ENCODE measurements at regions not wholly inside any gene's neighbourhood (a gene's known extent, or its start where the extent isn't known, plus 50 kb on each side); places are given as distances from the start of the nearest gene placed in this dataset.
"Not testable (repeated sequence)": the region's sequence is repeated elsewhere in the genome, so short reads cannot be mapped to it uniquely, and the experiment has no call there.

- no peaks in the 10 kb centered on the region for H3K9me3 Mint-ChIP-seq (ENCODE audit: low read depth)
- H3K27me3 Mint-ChIP-seq, result peaks cover 4% of the 10 kb centered on the region
- no peaks in the 10 kb centered on the region for H3K36me3 Mint-ChIP-seq
- no peak overlapping the region for H3K27ac Mint-ChIP-seq
- DNase-seq, result no peak
- no peak overlapping the region for H3K4me3 Mint-ChIP-seq
- H3K4me1 Mint-ChIP-seq, result no peaks in the 10 kb centered on the region
- CTCF ChIA-PET, result no interaction called here
- no peak for ATAC-seq
Observed at GRCh38 chr4:174408841-174409552, 113.3 kb downstream of the HPGD start.

- Mint-ChIP-seq H3K4me1 (no peaks in the 10 kb centered on the region), H3K9me3 (ENCODE audit: low read depth) (no peaks in the 10 kb centered on the region), H3K4me3 (no peak overlapping the region), H3K27ac (no peak overlapping the region), H3K36me3 (no peaks in the 10 kb centered on the region), H3K27me3 (peaks cover 8% of the 10 kb centered on the region)
- CTCF ChIA-PET, result no interaction called here
- no peak for ATAC-seq
- no peak for DNase-seq
Observed at GRCh38 chr4:174406383-174406782, 115.9 kb downstream of the HPGD start.

GRCh38 chr4:174405923-174406322 is 116.4 kb downstream of the HPGD start:
- no peak for ATAC-seq
- no peak overlapping the region for H3K27ac Mint-ChIP-seq
- H3K36me3 Mint-ChIP-seq, result no peaks in the 10 kb centered on the region
- no peaks in the 10 kb centered on the region for H3K9me3 Mint-ChIP-seq (ENCODE audit: low read depth)
- H3K27me3 Mint-ChIP-seq, result peaks cover 8% of the 10 kb centered on the region
- H3K4me1 Mint-ChIP-seq, result no peaks in the 10 kb centered on the region
- CTCF ChIA-PET, result no interaction called here
- no peak overlapping the region for H3K4me3 Mint-ChIP-seq
- no peak for DNase-seq

GRCh38 chr4:174404677-174405076 is 117.6 kb downstream of the HPGD start:
- Mint-ChIP-seq H3K9me3 (ENCODE audit: low read depth) (no peaks in the 10 kb centered on the region), H3K4me3 (no peak overlapping the region), H3K4me1 (no peaks in the 10 kb centered on the region), H3K27ac (no peak overlapping the region), H3K36me3 (no peaks in the 10 kb centered on the region), H3K27me3 (peaks cover 8% of the 10 kb centered on the region)
- DNase-seq (no peak), ATAC-seq (no peak)
- CTCF ChIA-PET, result no interaction called here

- Mint-ChIP-seq H3K9me3 (ENCODE audit: low read depth) (no peaks in the 10 kb centered on the region), H3K27me3 (peaks cover 8% of the 10 kb centered on the region), H3K36me3 (no peaks in the 10 kb centered on the region), H3K27ac (no peak overlapping the region), H3K4me3 (no peak overlapping the region), H3K4me1 (no peaks in the 10 kb centered on the region)
- CTCF ChIA-PET, result no interaction called here
- DNase-seq (no peak), ATAC-seq (no peak)
Observed at GRCh38 chr4:174403177-174403543, 119.1 kb downstream of the HPGD start.

- DNase-seq (no peak), ATAC-seq (no peak)
- Mint-ChIP-seq H3K9me3 (ENCODE audit: low read depth) (no peaks in the 10 kb centered on the region), H3K4me1 (no peaks in the 10 kb centered on the region), H3K4me3 (no peak overlapping the region), H3K27ac (no peak overlapping the region), H3K27me3 (peaks cover 8% of the 10 kb centered on the region), H3K36me3 (no peaks in the 10 kb centered on the region)
- CTCF ChIA-PET, result no interaction called here
Observed at GRCh38 chr4:174402470-174403176, 118.9 kb downstream of the CEP44 start.

GRCh38 chr4:174401471-174402130 is 117.9 kb downstream of the CEP44 start:
- Mint-ChIP-seq H3K36me3 (no peaks in the 10 kb centered on the region), H3K27ac (no peak overlapping the region)
- CTCF ChIA-PET, result no interaction called here

GRCh38 chr4:174400603-174401302 is 117.0 kb downstream of the CEP44 start:
- DNase-seq; H3K4me3 Mint-ChIP-seq; ATAC-seq; H3K4me1 Mint-ChIP-seq; CTCF ChIA-PET; H3K27ac Mint-ChIP-seq; H3K9me3 Mint-ChIP-seq (ENCODE audit: low read depth); H3K27me3 Mint-ChIP-seq; H3K36me3 Mint-ChIP-seq: not testable (repeated sequence)

More at GRCh38 chr4:174401471-174402130, 117.9 kb downstream of the CEP44 start:
- no peak for ATAC-seq
- Mint-ChIP-seq H3K4me1 (no peaks in the 10 kb centered on the region), H3K4me3 (no peak overlapping the region), H3K27me3 (peaks cover 10% of the 10 kb centered on the region), H3K9me3 (ENCODE audit: low read depth) (no peaks in the 10 kb centered on the region)
- DNase-seq, result no peak

- Mint-ChIP-seq H3K4me3 (no peak overlapping the region), H3K27me3 (peaks cover 12% of the 10 kb centered on the region), H3K4me1 (peaks cover 9% of the 10 kb centered on the region), H3K9me3 (ENCODE audit: low read depth) (no peaks in the 10 kb centered on the region), H3K36me3 (no peaks in the 10 kb centered on the region), H3K27ac (no peak overlapping the region)
- ATAC-seq (no peak), DNase-seq (no peak)
- CTCF ChIA-PET, result no interaction called here
Observed at GRCh38 chr4:174398728-174399127, 115.0 kb downstream of the CEP44 start.

- CTCF ChIA-PET, result no interaction called here
- Mint-ChIP-seq H3K9me3 (ENCODE audit: low read depth) (no peaks in the 10 kb centered on the region), H3K36me3 (no peaks in the 10 kb centered on the region), H3K27me3 (peaks cover 12% of the 10 kb centered on the region), H3K4me1 (peaks cover 9% of the 10 kb centered on the region), H3K27ac (no peak overlapping the region), H3K4me3 (no peak overlapping the region)
- no peak for DNase-seq
- no peak for ATAC-seq
Observed at GRCh38 chr4:174397366-174398155, 113.8 kb downstream of the CEP44 start.

- peaks cover 7% of the 10 kb centered on the region for H3K27me3 Mint-ChIP-seq
- DNase-seq (no peak), ATAC-seq (no peak)
- CTCF ChIA-PET, result no interaction called here
- no peaks in the 10 kb centered on the region for H3K36me3 Mint-ChIP-seq
- no peak overlapping the region for H3K4me3 Mint-ChIP-seq
- H3K4me1 Mint-ChIP-seq, result peaks cover 9% of the 10 kb centered on the region
- no peaks in the 10 kb centered on the region for H3K9me3 Mint-ChIP-seq (ENCODE audit: low read depth)
- no peak overlapping the region for H3K27ac Mint-ChIP-seq
Observed at GRCh38 chr4:174396599-174397110, 112.9 kb downstream of the CEP44 start.

- peaks cover 7% of the 10 kb centered on the region for H3K27me3 Mint-ChIP-seq
- H3K36me3 Mint-ChIP-seq, result no peaks in the 10 kb centered on the region
- CTCF ChIA-PET, result interaction anchor here (0.7 kb wide), 1 partner anchor 118 kb away, joined by 3 read pairs; no protein-coding TSS in a partner anchor
- no peaks in the 10 kb centered on the region for H3K9me3 Mint-ChIP-seq (ENCODE audit: low read depth)
- ATAC-seq (no peak), DNase-seq (no peak)
- H3K4me1 Mint-ChIP-seq, result peaks cover 9% of the 10 kb centered on the region
- H3K27ac Mint-ChIP-seq, result no peak overlapping the region
- H3K4me3 Mint-ChIP-seq, result no peak overlapping the region
Observed at GRCh38 chr4:174394915-174395314, 111.2 kb downstream of the CEP44 start.

- H3K4me3 Mint-ChIP-seq, result no peak overlapping the region
- no peaks in the 10 kb centered on the region for H3K36me3 Mint-ChIP-seq
- no peak overlapping the region for H3K27ac Mint-ChIP-seq
- peaks cover 8% of the 10 kb centered on the region for H3K27me3 Mint-ChIP-seq
- no peaks in the 10 kb centered on the region for H3K4me1 Mint-ChIP-seq
- CTCF ChIA-PET, result no interaction called here
- DNase-seq (no peak), ATAC-seq (no peak)
- no peaks in the 10 kb centered on the region for H3K9me3 Mint-ChIP-seq (ENCODE audit: low read depth)
Observed at GRCh38 chr4:174389439-174389838, 105.7 kb downstream of the CEP44 start.
